Bronchial epithelial cell (primary cell): ENCODE measurements at regions not wholly inside any gene's neighbourhood (a gene's known extent, or its start where the extent isn't known, plus 50 kb on each side); places are given as distances from the start of the nearest gene placed in this dataset.

ENCODE experiments used
- DNase-seq: peaks from one replicate; pipeline ENCODE4 v3.0.0-alpha.2; 2010; ENCODE audit warnings: low read depth
- FAIRE-seq: peaks from 2 replicates; lab custom pipeline; 2011; peaks lifted over from hg19 to GRCh38; lab: Jason Lieb, UNC
- H3K27me3 ChIP-seq: 2 replicates; pipeline ENCODE4 v1.5.1; 2011; ENCODE audit warnings: low read length; ENCODE audit not compliant: control insufficient read depth, insufficient read depth
- H3K36me3 ChIP-seq: 2 replicates; pipeline ENCODE4 v1.5.1; 2011; ENCODE audit warnings: low read length; ENCODE audit not compliant: control insufficient read depth, insufficient read depth
- H3K4me3 ChIP-seq: 2 replicates; pipeline ENCODE4 v1.5.1; 2011; ENCODE audit warnings: mild to moderate bottlenecking, low read depth, low read length, control low read depth
- TF ChIP-seq, protein P1 (sequence below): IDR thresholded peaks from 2 replicates; pipeline ENCODE4 v1.5.1; 2011; ENCODE audit warnings: mild to moderate bottlenecking, moderate library complexity, low read length, control low read depth, inconsistent platforms; ENCODE audit not compliant: insufficient read depth, severe bottlenecking

DNA sequence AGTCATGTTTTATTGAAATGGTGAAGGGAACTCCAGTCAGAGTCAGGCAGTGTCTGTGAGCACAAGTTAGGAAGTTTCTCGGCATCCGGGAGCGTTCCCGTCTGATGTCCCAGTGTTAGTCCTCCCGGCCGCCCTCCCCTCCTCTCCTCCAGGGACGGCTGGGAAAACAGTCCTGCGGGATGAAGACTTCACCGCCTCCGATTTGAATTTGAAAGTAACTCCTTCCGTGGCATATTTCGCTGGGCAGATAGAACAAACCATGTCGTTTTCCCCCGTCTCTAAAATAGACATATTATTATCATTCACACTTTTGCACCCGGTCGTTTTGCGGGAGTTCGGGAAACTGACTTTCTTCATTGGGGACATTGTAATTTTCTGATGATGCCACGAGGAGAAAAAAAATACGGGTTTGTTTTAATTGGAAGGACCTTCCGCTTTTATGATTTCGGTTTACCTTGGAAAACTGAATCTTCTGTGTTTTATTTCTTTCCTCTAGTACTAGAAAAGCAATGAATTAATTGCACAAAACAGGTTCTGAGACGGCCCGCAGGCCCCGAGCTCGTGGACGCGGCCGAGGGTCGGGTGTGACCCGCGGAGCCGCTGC, 76.6 kb downstream of the ZIC5 start:
- DNase-seq (no peak), FAIRE-seq (no peak)
- peaks cover 22% of the 10 kb centered on the region for H3K27me3 ChIP-seq
- no peak overlapping the region for H3K4me3 ChIP-seq
- TF ChIP-seq, protein P1, sequence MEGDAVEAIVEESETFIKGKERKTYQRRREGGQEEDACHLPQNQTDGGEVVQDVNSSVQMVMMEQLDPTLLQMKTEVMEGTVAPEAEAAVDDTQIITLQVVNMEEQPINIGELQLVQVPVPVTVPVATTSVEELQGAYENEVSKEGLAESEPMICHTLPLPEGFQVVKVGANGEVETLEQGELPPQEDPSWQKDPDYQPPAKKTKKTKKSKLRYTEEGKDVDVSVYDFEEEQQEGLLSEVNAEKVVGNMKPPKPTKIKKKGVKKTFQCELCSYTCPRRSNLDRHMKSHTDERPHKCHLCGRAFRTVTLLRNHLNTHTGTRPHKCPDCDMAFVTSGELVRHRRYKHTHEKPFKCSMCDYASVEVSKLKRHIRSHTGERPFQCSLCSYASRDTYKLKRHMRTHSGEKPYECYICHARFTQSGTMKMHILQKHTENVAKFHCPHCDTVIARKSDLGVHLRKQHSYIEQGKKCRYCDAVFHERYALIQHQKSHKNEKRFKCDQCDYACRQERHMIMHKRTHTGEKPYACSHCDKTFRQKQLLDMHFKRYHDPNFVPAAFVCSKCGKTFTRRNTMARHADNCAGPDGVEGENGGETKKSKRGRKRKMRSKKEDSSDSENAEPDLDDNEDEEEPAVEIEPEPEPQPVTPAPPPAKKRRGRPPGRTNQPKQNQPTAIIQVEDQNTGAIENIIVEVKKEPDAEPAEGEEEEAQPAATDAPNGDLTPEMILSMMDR, result no peak
- no peaks in the 10 kb centered on the region for H3K36me3 ChIP-seq

DNA sequence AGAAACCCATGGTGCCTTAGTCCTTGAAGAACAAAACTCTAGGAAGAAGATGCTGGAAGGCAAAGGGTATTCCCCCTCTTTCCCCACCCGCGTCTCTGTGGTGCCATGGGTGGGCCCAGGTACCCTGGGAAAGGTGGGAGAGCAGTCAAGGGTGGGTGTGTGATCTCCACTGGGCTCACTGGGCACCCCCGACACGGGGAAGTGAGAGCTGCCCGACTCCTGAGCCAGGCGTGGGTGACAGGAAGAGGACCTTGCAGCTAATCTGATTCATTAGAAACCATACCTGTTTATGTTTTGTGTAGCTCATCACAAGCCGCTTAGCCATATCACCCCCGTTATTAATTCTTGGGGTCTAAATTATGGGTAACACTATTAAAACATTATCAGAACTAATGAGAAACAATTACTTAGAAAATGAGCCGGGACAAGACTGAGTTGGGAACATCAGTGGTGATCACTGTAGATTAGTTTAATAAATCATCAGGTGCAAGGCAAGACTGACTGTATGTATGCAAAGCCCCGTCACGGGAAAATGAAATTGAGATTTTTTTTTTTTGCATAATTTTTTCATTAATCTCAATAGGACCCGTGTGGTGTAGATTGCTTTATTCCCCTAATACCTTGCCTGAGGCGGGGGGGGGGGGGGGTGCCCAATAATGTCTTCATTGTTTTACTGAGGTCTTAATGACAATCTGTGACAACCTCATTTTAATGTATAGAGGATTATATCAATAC, 77.3 kb downstream of the ZIC5 start:
- DNase-seq, result no peak
- TF ChIP-seq, protein P1, result no peak
- H3K36me3 ChIP-seq, result no peaks in the 10 kb centered on the region
- no peak overlapping the region for H3K4me3 ChIP-seq
- peaks cover 22% of the 10 kb centered on the region for H3K27me3 ChIP-seq
- FAIRE-seq, result no peak

DNA sequence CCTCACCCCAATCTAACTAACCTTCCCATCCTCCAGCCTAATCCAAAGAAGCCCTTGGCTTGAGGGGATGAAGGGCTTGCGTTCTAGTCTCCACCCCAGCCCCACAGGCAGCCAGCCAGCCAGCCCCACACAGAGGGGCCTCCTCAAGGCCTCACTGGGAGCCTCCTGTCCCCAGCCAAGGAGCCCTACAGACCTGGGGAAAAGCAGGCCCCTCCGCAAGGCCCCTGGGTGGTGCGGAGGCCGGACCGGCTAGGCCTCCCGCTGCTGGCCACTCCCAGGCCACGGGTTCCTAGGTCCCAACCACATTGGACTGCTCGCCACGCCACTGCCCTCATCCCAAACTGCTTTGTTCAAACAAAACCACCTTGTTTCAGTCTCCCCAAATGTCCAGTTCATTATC, 78.0 kb downstream of the ZIC5 start:
- FAIRE-seq, result no peak

DNA sequence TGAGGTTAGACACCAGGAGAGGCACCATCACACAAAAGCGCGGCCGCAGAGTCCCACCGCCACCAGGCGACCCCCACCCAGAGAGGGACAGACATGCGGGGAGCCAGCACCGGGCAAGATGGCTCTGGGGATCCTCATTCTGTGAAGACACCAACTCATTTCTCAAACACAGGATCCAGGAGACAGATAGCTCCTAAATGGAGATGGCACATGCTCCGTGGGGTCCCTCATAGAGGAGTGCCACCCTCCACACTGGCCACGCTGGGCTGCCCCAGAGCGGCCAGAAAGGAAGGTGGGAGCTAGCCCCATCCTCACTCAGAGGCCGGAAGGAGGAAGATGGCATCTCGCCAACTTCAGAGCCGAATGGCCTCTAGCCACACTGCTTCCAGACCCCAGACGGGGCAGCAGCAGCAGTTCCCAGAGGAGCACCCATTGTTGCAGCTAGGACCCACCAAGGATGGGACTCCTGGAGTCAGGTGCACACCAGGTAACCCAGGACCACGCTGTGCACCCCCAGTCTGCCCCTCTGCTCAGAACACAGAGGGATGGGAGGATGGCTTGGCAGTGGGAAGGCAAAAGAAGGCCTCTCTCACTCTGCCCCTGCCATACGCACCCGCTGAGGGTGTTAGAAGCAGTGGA, 78.6 kb downstream of the ZIC5 start:
- DNase-seq (no peak), FAIRE-seq (no peak)
- Histone ChIP-seq H3K27me3 (peaks cover 22% of the 10 kb centered on the region), H3K4me3 (no peak overlapping the region), H3K36me3 (no peaks in the 10 kb centered on the region)
- TF ChIP-seq, protein P1, result no peak

More for the DNA sequence above, 78.0 kb downstream of the ZIC5 start:
- no peak for DNase-seq
- H3K27me3 ChIP-seq, result peaks cover 22% of the 10 kb centered on the region
- H3K36me3 ChIP-seq, result no peaks in the 10 kb centered on the region
- H3K4me3 ChIP-seq, result no peak overlapping the region
- TF ChIP-seq, protein P1, result no peak

DNA sequence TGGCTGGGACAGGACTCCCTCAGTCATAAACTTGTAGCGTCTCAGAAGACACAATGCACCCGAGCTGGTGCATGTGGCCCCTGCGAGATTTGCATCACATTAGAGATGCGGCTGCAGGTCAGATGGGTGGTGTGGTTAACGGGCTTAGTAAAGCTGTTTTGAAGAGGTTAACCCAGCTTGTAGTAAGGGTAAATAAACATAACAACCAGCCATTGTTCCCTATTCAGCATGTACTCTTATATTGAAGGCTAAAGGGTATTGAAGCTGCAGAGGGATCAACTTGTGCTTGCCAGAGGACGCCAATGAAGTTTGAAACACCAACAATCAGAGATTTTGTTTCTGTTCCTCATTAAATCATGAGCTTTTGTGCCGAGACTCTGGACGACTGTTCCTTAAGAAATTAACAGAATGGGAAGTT, 79.4 kb downstream of the ZIC5 start:
- peaks cover 20% of the 10 kb centered on the region for H3K27me3 ChIP-seq

More for the DNA sequence above, 79.4 kb downstream of the ZIC5 start:
- DNase-seq (no peak), FAIRE-seq (no peak)
- Histone ChIP-seq H3K36me3 (no peaks in the 10 kb centered on the region), H3K4me3 (no peak overlapping the region)
- TF ChIP-seq, protein P1, result no peak
